NCI-H774 (cell line): ENCODE measurements at regions not wholly inside any gene's neighbourhood (a gene's known extent, or its start where the extent isn't known, plus 50 kb on each side); places are given as distances from the start of the nearest gene placed in this dataset.
"Not testable (repeated sequence)": the region's sequence is repeated elsewhere in the genome, so short reads cannot be mapped to it uniquely, and the experiment has no call there.

Experiments
- DNase-seq: peaks from one replicate; lab custom pipeline; 2025; lab: John Stamatoyannopoulos, UW

GRCh38 chr6:86872810-86873209, 64.5 kb upstream of the HTR1E start:
- not testable (repeated sequence) for DNase-seq

- DNase-seq = peak; percentile 64
Measured at GRCh38 chr6:86871681-86872080, 65.6 kb upstream of the HTR1E start.

- DNase-seq = no peak
Measured at GRCh38 chr6:86869500-86869899, 67.8 kb upstream of the HTR1E start.

GRCh38 chr6:86859513-86859912, 77.8 kb upstream of the HTR1E start:
- no peak for DNase-seq

GRCh38 chr6:86858970-86859369, 78.4 kb upstream of the HTR1E start:
- DNase-seq = no peak

- DNase-seq = no peak
Measured at GRCh38 chr6:86857783-86858182, 79.5 kb upstream of the HTR1E start.

GRCh38 chr6:86856937-86857563, 80.3 kb upstream of the HTR1E start:
- peak; percentile 36 for DNase-seq

- DNase-seq = no peak
Measured at GRCh38 chr6:86856379-86856778, 80.9 kb upstream of the HTR1E start.

GRCh38 chr6:86848986-86849385, 88.3 kb upstream of the HTR1E start:
- DNase-seq = no peak

GRCh38 chr6:86832686-86833085, 104.6 kb upstream of the HTR1E start:
- DNase-seq = no peak

- no peak for DNase-seq
Measured at GRCh38 chr6:86825436-86825835, 111.9 kb upstream of the HTR1E start.

- no peak for DNase-seq
Measured at GRCh38 chr6:86822747-86823146, 114.6 kb upstream of the HTR1E start.

GRCh38 chr6:86820750-86821149, 116.6 kb upstream of the HTR1E start:
- no peak for DNase-seq

GRCh38 chr6:86793649-86794048, 143.7 kb upstream of the HTR1E start:
- no peak for DNase-seq

GRCh38 chr6:86791476-86791875, 145.9 kb upstream of the HTR1E start:
- no peak for DNase-seq

- DNase-seq = no peak
Measured at GRCh38 chr6:86789779-86790411, 147.4 kb upstream of the HTR1E start.

GRCh38 chr6:86782328-86782727, 155.0 kb upstream of the HTR1E start:
- DNase-seq = no peak

- no peak for DNase-seq
Measured at GRCh38 chr6:86780923-86781322, 156.4 kb upstream of the HTR1E start.

- no peak for DNase-seq
Measured at GRCh38 chr6:86775893-86776292, 161.4 kb upstream of the HTR1E start.

- no peak for DNase-seq
Measured at GRCh38 chr6:86765211-86765610, 172.1 kb upstream of the HTR1E start.

- DNase-seq = not testable (repeated sequence)
Measured at GRCh38 chr6:86759953-86760352, 177.4 kb upstream of the HTR1E start.

GRCh38 chr6:86756640-86757229, 180.6 kb upstream of the HTR1E start:
- DNase-seq = no peak

GRCh38 chr6:86744048-86744447, 193.3 kb upstream of the HTR1E start:
- DNase-seq = no peak

- DNase-seq = no peak
Measured at GRCh38 chr6:86738078-86738477, 199.2 kb upstream of the HTR1E start.
